C4-2B (cell line): ENCODE measurements at regions not wholly inside any gene's neighbourhood (a gene's known extent, or its start where the extent isn't known, plus 50 kb on each side); places are given as distances from the start of the nearest gene placed in this dataset.

Source experiments
- ZFX ChIP-seq: fragments of 450-650 bp; IDR thresholded peaks from 2 replicates; pipeline ENCODE4 v1.6.1; 2017
- TF ChIP-seq, protein P1 (sequence below): fragments of 450-650 bp; conservative IDR thresholded peaks from 2 replicates; pipeline ENCODE4 v1.5.1; 2017; ENCODE audit warnings: mild to moderate bottlenecking

- TF ChIP-seq, protein P1, sequence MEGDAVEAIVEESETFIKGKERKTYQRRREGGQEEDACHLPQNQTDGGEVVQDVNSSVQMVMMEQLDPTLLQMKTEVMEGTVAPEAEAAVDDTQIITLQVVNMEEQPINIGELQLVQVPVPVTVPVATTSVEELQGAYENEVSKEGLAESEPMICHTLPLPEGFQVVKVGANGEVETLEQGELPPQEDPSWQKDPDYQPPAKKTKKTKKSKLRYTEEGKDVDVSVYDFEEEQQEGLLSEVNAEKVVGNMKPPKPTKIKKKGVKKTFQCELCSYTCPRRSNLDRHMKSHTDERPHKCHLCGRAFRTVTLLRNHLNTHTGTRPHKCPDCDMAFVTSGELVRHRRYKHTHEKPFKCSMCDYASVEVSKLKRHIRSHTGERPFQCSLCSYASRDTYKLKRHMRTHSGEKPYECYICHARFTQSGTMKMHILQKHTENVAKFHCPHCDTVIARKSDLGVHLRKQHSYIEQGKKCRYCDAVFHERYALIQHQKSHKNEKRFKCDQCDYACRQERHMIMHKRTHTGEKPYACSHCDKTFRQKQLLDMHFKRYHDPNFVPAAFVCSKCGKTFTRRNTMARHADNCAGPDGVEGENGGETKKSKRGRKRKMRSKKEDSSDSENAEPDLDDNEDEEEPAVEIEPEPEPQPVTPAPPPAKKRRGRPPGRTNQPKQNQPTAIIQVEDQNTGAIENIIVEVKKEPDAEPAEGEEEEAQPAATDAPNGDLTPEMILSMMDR: no peak
- no peak for TF ChIP-seq ZFX
Measured at GRCh38 chr11:92128026-92128425, 96.6 kb upstream of the FAT3 start.
